Suprapubic skin (tissue), 4 donors: ENCODE measurements at regions not wholly inside any gene's neighbourhood (a gene's known extent, or its start where the extent isn't known, plus 50 kb on each side); places are given as distances from the start of the nearest gene placed in this dataset.
"Not testable (repeated sequence)": the region's sequence is repeated elsewhere in the genome, so short reads cannot be mapped to it uniquely, and the experiment has no call there.

Source experiments
- DNase-seq, 2 donors: peaks; one replicate each; pipeline ENCODE4 v3.0.0-alpha.2; 2019; ENCODE audit warnings: low spot score in 2 of 2
- H3K27ac ChIP-seq: fragments of 200-600 bp; sonication (generic); one replicate; pipeline ENCODE4 v1.5.1; 2019
- H3K27me3 ChIP-seq: fragments of 200-600 bp; sonication (generic); one replicate; pipeline ENCODE4 v1.5.1; 2019
- H3K36me3 ChIP-seq: fragments of 200-600 bp; sonication (generic); one replicate; pipeline ENCODE4 v1.5.1; 2019
- H3K4me1 ChIP-seq: fragments of 200-600 bp; sonication (generic); one replicate; pipeline ENCODE4 v1.5.1; 2019
- H3K4me3 ChIP-seq: fragments of 200-600 bp; sonication (generic); one replicate; pipeline ENCODE4 v1.5.1; 2019; ENCODE audit warnings: mild to moderate bottlenecking
- H3K9me3 ChIP-seq: fragments of 200-600 bp; sonication (generic); one replicate; pipeline ENCODE4 v1.5.1; 2019
- EP300 ChIP-seq: sonication (generic); formaldehyde crosslinking; IDR thresholded peaks from one replicate; pipeline ENCODE4 v1.6.1; 2017; ENCODE audit warnings: antibody characterized with exemption
- POLR2A ChIP-seq, 2 donors: fragments of 450-650 bp; IDR thresholded peaks; one replicate each; pipeline ENCODE4 v1.6.1; 2017; ENCODE audit warnings: antibody characterized with exemption in 2 of 2, mild to moderate bottlenecking in 2 of 2, moderate library complexity in 2 of 2
- POLR2AphosphoS5 ChIP-seq, 3 donors: sonication (generic); formaldehyde crosslinking; IDR thresholded peaks; one replicate each; pipeline ENCODE4 v1.6.1; 2017; ENCODE audit warnings: antibody characterized with exemption in 3 of 3
- WGBS: methylation state at CpG from one replicate; pipeline ENCODE4 v1.1.5; 2018; 5-methylcytosine and 5-hydroxymethylcytosine counted together
- TF ChIP-seq, protein P1 (sequence below), 2 donors: fragments of 200-600 bp in 1 of 2; fragments of 450-650 bp in 1 of 2; sonication (generic) in 1 of 2; IDR thresholded peaks; one replicate each; pipeline ENCODE4 v1.5.1; 2016 to 2019; ENCODE audit warnings: antibody characterized with exemption in 2 of 2, mild to moderate bottlenecking in 1 of 2, moderate library complexity in 1 of 2

DNA sequence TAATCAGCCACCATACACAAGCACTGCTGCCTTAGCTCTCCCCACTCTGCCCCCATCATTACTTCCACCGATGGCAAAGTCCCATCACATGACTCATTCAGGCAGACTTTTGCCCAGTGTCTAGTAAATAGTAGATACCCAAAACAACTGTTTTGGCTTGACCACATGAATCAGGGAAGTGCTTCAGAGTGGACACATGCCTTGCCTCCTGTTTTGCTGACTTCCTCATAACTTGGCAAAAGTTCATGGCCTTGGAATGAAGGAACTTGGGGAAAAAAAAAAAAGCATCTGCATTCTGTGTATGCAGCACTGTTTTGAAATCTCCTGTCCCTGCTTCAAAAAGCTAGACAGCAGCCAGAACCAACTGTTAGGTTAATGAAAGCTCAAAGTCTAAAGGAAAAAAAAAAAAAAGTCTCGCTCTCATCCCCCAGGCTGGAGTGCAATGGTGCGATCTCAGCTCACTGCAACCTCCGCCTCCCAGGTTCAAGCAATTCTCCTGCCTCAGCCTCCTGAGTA, 335.3 kb downstream of the FAM181B start:
- no peak for DNase-seq
- Histone ChIP-seq H3K27ac (no peak overlapping the region), H3K27me3 (no peaks in the 10 kb centered on the region), H3K9me3 (no peaks in the 10 kb centered on the region), H3K36me3 (no peaks in the 10 kb centered on the region), H3K4me3 (no peak overlapping the region), H3K4me1 (no peaks in the 10 kb centered on the region)
- TF ChIP-seq, protein P1, sequence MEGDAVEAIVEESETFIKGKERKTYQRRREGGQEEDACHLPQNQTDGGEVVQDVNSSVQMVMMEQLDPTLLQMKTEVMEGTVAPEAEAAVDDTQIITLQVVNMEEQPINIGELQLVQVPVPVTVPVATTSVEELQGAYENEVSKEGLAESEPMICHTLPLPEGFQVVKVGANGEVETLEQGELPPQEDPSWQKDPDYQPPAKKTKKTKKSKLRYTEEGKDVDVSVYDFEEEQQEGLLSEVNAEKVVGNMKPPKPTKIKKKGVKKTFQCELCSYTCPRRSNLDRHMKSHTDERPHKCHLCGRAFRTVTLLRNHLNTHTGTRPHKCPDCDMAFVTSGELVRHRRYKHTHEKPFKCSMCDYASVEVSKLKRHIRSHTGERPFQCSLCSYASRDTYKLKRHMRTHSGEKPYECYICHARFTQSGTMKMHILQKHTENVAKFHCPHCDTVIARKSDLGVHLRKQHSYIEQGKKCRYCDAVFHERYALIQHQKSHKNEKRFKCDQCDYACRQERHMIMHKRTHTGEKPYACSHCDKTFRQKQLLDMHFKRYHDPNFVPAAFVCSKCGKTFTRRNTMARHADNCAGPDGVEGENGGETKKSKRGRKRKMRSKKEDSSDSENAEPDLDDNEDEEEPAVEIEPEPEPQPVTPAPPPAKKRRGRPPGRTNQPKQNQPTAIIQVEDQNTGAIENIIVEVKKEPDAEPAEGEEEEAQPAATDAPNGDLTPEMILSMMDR (IDR thresholded peaks at IDR 0.05), result no peak
- no peak for TF ChIP-seq EP300
- 89% methylated on average over 4 of the region's 4 CpGs for WGBS

DNA sequence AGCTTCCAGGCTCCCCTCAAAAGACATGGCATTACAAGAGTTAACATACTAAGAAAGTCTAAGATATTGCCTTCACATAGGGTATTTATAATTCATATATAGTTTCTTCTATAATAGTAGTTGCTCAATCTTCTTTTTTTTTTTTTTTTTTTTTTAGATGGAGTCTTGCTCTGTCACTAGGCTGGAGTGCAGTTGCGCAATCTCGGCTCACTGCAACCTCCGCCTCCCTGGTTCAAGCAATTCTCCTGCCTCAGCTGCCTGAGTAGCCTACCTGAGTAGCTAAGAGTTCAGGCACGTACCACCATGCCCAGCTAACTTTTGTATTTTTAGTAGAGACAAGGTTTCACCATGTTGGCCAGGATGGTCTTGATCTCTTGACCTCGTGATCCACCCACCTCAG, 337.0 kb downstream of the FAM181B start:
- H3K36me3 ChIP-seq, H3K27ac ChIP-seq, H3K27me3 ChIP-seq, DNase-seq, H3K4me1 ChIP-seq, H3K4me3 ChIP-seq, H3K9me3 ChIP-seq: not testable (repeated sequence)
- 82% methylated on average over 5 of the region's 5 CpGs for WGBS

DNA sequence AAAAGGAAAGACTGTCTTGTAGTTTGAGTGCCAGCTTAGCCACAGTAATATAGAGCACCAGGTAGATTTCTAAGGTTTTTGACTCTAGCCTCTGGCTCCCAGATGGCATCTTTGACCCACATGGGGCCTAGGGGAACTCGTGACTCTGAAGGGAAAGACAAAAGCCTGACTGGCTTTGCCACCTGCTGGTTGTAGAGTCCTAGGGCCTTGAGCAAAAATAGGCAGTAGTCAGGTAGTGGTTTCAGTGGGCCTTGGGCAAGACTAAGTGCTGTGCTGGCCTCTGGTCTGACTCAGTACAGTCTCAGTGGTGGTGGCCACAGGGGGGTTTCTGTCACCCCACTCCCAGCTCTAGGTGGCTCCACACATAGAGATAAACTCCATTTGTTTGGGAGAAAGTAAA, 349.4 kb downstream of the FAM181B start:
- no peak overlapping the region for H3K4me3 ChIP-seq
- WGBS, result 22% methylated on average over 1 of the region's 1 CpG

DNA sequence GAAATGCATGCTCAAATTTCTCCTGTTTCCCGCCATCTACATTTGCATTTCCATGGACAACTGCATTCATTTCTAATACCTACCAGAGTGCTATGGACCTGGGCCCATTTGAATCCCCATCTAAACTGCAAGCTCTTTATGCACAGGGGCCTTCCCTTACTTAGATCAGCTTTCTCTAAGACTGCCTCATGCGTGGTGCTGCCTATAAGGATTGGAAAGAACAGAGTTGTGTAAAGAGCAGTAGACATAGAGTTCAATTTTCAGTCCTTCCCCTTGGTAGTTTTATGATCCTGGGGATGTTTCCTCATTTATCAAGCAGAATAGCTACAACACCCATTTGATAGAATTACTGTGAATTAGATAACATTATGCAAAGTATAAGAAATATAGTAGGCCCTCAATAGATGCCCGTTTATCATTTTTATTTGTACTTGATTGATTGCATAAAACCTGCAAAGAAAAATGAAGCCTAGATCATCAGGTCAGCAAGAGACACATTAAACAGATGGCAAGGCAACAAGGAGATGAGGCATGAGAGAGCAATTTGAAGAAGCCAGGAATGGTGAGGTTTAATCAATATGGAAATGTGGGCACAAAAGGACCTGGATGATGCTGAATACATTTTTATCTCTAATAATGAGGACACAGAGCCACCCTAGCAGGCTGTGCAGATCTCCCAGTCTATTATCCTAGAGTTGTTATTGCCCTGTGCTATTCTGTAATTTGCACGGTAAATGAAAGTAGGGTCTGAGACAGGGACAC, 359.7 kb downstream of the FAM181B start:
- TF ChIP-seq POLR2AphosphoS5 (IDR thresholded peaks at IDR 0.05), result no peak
- TF ChIP-seq EP300, result no peak
- TF ChIP-seq, protein P1 (IDR thresholded peaks at IDR 0.05), result no peak
- no peak for TF ChIP-seq POLR2A (IDR thresholded peaks at IDR 0.05)
- Histone ChIP-seq H3K4me3 (no peak overlapping the region), H3K27me3 (no peaks in the 10 kb centered on the region), H3K36me3 (no peaks in the 10 kb centered on the region), H3K9me3 (no peaks in the 10 kb centered on the region), H3K4me1 (no peaks in the 10 kb centered on the region), H3K27ac (no peak overlapping the region)
- 90% methylated on average over 4 of the region's 4 CpGs for WGBS
- DNase-seq, result no peak

More for the DNA sequence above, 349.4 kb downstream of the FAM181B start:
- Histone ChIP-seq H3K27ac (no peak overlapping the region), H3K4me1 (no peaks in the 10 kb centered on the region), H3K27me3 (no peaks in the 10 kb centered on the region), H3K9me3 (peaks cover 3% of the 10 kb centered on the region), H3K36me3 (no peaks in the 10 kb centered on the region)
- DNase-seq, result no peak
- TF ChIP-seq EP300, result no peak
- no peak for TF ChIP-seq POLR2A (IDR thresholded peaks at IDR 0.05)
- TF ChIP-seq, protein P1 (IDR thresholded peaks at IDR 0.05), result no peak
- TF ChIP-seq POLR2AphosphoS5 (IDR thresholded peaks at IDR 0.05), result no peak

DNA sequence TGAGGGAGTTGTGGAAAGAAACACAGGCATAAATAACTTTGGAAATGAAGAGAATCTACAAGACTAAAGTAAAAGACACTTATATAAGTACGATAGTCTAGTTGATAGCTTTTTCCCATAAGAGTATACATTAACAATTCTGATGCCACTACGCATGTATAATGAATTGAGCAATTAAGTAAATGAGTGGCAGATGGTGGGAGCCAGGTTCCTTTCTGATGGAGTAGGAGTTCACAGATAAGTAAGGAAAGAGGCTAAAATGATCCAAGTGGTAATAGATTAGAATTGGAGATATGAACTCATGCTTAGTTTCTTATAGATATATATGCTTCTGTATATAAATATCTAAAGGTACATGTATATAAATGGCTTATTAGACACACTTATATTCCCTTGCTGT, 368.3 kb downstream of the FAM181B start:
- Histone ChIP-seq H3K27me3 (no peaks in the 10 kb centered on the region), H3K9me3 (no peaks in the 10 kb centered on the region), H3K36me3 (no peaks in the 10 kb centered on the region), H3K4me1 (no peaks in the 10 kb centered on the region), H3K27ac (no peak overlapping the region), H3K4me3 (no peak overlapping the region)
- WGBS, result 81% methylated on average over 2 of the region's 2 CpGs
- DNase-seq, result no peak
- TF ChIP-seq, protein P1 (IDR thresholded peaks at IDR 0.05), result no peak
- TF ChIP-seq POLR2A (IDR thresholded peaks at IDR 0.05) (no peak), EP300 (no peak), POLR2AphosphoS5 (IDR thresholded peaks at IDR 0.05) (no peak)
